Right atrium auricular region (tissue), 2 donors: ENCODE measurements at regions not wholly inside any gene's neighbourhood (a gene's known extent, or its start where the extent isn't known, plus 50 kb on each side); places are given as distances from the start of the nearest gene placed in this dataset.

Experiments
- DNase-seq: peaks from one replicate; pipeline ENCODE4 v3.0.0-alpha.2; 2019; ENCODE audit warnings: low spot score
- H3K27ac ChIP-seq, 2 donors: fragments of 200-600 bp; sonication (generic); 1 replicate in 1 of 2; 2 replicates in 1 of 2; pipeline ENCODE4 v1.5.1; 2016 to 2019
- H3K27me3 ChIP-seq, 2 donors: fragments of 200-600 bp; sonication (generic); one replicate each; pipeline versions ENCODE4 v1.5.1 to v1.6.0; 2017 to 2019
- H3K36me3 ChIP-seq: fragments of 200-600 bp; sonication (generic); one replicate; pipeline ENCODE4 v1.5.1; 2016
- H3K4me1 ChIP-seq, 2 donors: fragments of 200-600 bp; sonication (generic); one replicate each; pipeline versions ENCODE4 v1.5.1 to v1.6.0; 2017 to 2019
- H3K4me3 ChIP-seq, 2 donors: fragments of 200-600 bp; sonication (generic); 1 replicate in 1 of 2; 2 replicates in 1 of 2; pipeline ENCODE4 v1.5.1; 2017 to 2019; ENCODE audit warnings: mild to moderate bottlenecking in 1 of 2, moderate library complexity in 1 of 2
- H3K9me3 ChIP-seq, 2 donors: fragments of 200-600 bp; sonication (generic); one replicate each; pipeline ENCODE4 v1.5.1; 2019
- CTCF ChIP-seq, 2 donors: fragments of 200-600 bp; sonication (generic); IDR thresholded peaks; one replicate each; pipeline ENCODE4 v1.5.1; 2019; ENCODE audit warnings: antibody characterized with exemption in 2 of 2

GRCh38 chr3:118208642-118209041 lies 826.0 kb downstream of the IGSF11 start:
- Histone ChIP-seq H3K4me1 (no peaks in the 10 kb centered on the region), H3K4me3 (no peak overlapping the region), H3K27ac (no peak overlapping the region), H3K27me3 (no peaks in the 10 kb centered on the region), H3K36me3 (no peaks in the 10 kb centered on the region), H3K9me3 (no peaks in the 10 kb centered on the region)
- no peak for TF ChIP-seq CTCF (IDR thresholded peaks at IDR 0.05)
- DNase-seq, result no peak

DNA sequence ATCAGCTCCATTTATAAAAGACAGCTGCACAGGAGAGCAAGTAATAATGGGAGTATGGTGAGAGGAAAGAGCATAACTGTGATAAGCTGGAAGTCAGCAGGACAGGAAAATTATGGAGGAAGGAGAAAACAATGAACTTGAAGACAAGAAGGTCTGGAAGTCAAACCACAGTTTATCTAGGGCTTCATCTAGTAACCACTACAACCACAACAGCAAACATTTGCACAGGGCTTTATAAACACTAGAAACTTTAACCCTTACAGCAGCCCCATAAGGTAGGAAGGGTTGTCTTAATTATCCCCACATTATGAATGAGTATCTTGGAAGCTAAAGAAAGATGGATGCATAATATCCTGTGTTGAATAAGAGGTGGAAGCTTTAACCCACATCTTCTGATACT lies 820.8 kb downstream of the IGSF11 start:
- no peak for DNase-seq
- Histone ChIP-seq H3K4me1 (no peaks in the 10 kb centered on the region), H3K27me3 (no peaks in the 10 kb centered on the region), H3K4me3 (no peak overlapping the region), H3K27ac (no peak overlapping the region), H3K36me3 (no peaks in the 10 kb centered on the region), H3K9me3 (no peaks in the 10 kb centered on the region)
- TF ChIP-seq CTCF (IDR thresholded peaks at IDR 0.05), result no peak

DNA sequence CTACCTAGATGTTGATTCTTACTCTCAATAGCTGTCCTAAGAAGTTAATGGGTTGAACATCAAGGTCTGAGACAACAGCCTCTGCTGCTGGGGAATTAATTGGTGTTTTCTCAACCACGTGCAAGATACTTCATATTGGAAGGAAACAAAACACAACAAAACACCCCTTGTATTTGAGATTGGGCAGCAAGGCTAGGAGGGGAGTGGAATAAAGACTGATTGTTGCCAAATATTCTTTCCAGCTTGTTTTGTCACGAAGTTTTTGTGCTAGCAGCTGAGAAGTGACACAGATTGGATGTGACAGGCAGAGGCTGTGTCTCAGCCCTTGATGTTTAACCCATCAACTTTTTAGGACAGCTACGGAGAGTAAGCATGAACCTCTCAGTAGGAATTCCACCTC lies 808.4 kb downstream of the IGSF11 start:
- Histone ChIP-seq H3K27me3 (no peaks in the 10 kb centered on the region), H3K4me1 (no peaks in the 10 kb centered on the region), H3K9me3 (peaks cover 0 to 4% of the 10 kb centered on the region in 2 donors), H3K36me3 (no peaks in the 10 kb centered on the region), H3K4me3 (no peak overlapping the region), H3K27ac (no peak overlapping the region)
- TF ChIP-seq CTCF (IDR thresholded peaks at IDR 0.05), result no peak
- no peak for DNase-seq

GRCh38 chr3:118227191-118227590 lies 807.5 kb downstream of the IGSF11 start:
- no peak for TF ChIP-seq CTCF (IDR thresholded peaks at IDR 0.05)
- H3K27me3 ChIP-seq, result no peaks in the 10 kb centered on the region
- H3K4me1 ChIP-seq, result no peaks in the 10 kb centered on the region
- H3K27ac ChIP-seq, result no peak overlapping the region
- H3K4me3 ChIP-seq, result no peak overlapping the region
- H3K9me3 ChIP-seq, result no peaks in the 10 kb centered on the region
- DNase-seq, result no peak
- no peaks in the 10 kb centered on the region for H3K36me3 ChIP-seq

DNA sequence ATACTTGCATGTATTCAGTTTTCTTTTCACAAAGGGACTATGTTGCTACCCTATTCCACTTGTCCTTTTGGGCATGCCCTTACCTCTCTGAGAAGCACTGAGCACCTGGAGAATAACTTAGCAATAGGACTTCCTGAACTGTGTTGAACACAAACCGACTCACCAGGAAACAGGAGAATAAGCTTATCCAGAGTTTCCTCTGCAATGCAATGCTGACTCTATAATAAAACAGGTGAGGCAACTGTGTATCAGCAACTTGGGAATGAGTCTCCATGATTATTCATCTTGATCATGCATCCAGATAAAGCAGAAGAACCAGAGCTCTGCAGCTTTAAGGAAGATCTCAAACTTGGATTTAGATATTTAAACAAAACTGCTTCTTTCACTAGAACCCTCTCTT lies 806.5 kb downstream of the IGSF11 start:
- H3K27ac ChIP-seq, result no peak overlapping the region
- no peaks in the 10 kb centered on the region for H3K27me3 ChIP-seq
- H3K9me3 ChIP-seq, result no peaks in the 10 kb centered on the region
- H3K4me3 ChIP-seq, result no peak overlapping the region
- no peak for TF ChIP-seq CTCF (IDR thresholded peaks at IDR 0.05)
- H3K36me3 ChIP-seq, result no peaks in the 10 kb centered on the region
- H3K4me1 ChIP-seq, result no peaks in the 10 kb centered on the region
- no peak for DNase-seq

GRCh38 chr3:118229196-118229595 lies 805.5 kb downstream of the IGSF11 start:
- no peak for DNase-seq
- Histone ChIP-seq H3K27me3 (no peaks in the 10 kb centered on the region), H3K4me3 (no peak overlapping the region), H3K4me1 (no peaks in the 10 kb centered on the region), H3K27ac (no peak overlapping the region), H3K9me3 (no peaks in the 10 kb centered on the region), H3K36me3 (no peaks in the 10 kb centered on the region)
- no peak for TF ChIP-seq CTCF (IDR thresholded peaks at IDR 0.05)
